Upper lobe of right lung (tissue), 1 donor: ENCODE measurements at regions not wholly inside any gene's neighbourhood (a gene's known extent, or its start where the extent isn't known, plus 50 kb on each side); places are given as distances from the start of the nearest gene placed in this dataset.

Experiments used
- ATAC-seq: fragments of 200-7000 bp; cut with Tn5 transposase; one replicate; pipeline ENCODE4 v1.9.1; 2020; ENCODE audit warnings: mild to moderate bottlenecking, moderate library complexity
- DNase-seq: peaks from one replicate; pipeline ENCODE4 v3.0.0-alpha.2; 2020
- H3K27ac ChIP-seq: fragments of 200-600 bp; one replicate; pipeline ENCODE4 v1.8.0; 2022
- H3K27me3 ChIP-seq: fragments of 200-600 bp; one replicate; pipeline ENCODE4 v1.8.0; 2022; ENCODE audit warnings: mild to moderate bottlenecking
- H3K36me3 ChIP-seq: fragments of 200-600 bp; one replicate; pipeline ENCODE4 v1.8.0; 2022
- H3K4me1 ChIP-seq: fragments of 200-600 bp; one replicate; pipeline ENCODE4 v1.8.0; 2022
- H3K4me3 ChIP-seq: fragments of 200-600 bp; one replicate; pipeline ENCODE4 v1.8.0; 2022; ENCODE audit warnings: mild to moderate bottlenecking
- H3K9me3 ChIP-seq: fragments of 200-600 bp; one replicate; pipeline ENCODE4 v1.8.0; 2022
- intact Hi-C: fragments of 100-400 bp; cut with DNase I; formaldehyde crosslinking; loops from one replicate; pipeline ENCODE4 v1.11.0; 2022
- TF ChIP-seq, protein P1 (sequence below): fragments of 200-600 bp; IDR thresholded peaks from one replicate; pipeline ENCODE4 v1.8.0; 2022; ENCODE audit warnings: antibody characterized with exemption
- donor health status: DM: no; HTN: yes; CAD: no; lungs with severe emphysema.

GRCh38 chr11:24390762-24391161 is 106.1 kb upstream of the LUZP2 start:
- Histone ChIP-seq H3K4me1 (no peaks in the 10 kb centered on the region), H3K27me3 (no peaks in the 10 kb centered on the region), H3K9me3 (no peaks in the 10 kb centered on the region), H3K4me3 (no peak overlapping the region), H3K27ac (no peak overlapping the region), H3K36me3 (no peaks in the 10 kb centered on the region)
- DNase-seq (no peak), ATAC-seq (no peak)
- TF ChIP-seq, protein P1, sequence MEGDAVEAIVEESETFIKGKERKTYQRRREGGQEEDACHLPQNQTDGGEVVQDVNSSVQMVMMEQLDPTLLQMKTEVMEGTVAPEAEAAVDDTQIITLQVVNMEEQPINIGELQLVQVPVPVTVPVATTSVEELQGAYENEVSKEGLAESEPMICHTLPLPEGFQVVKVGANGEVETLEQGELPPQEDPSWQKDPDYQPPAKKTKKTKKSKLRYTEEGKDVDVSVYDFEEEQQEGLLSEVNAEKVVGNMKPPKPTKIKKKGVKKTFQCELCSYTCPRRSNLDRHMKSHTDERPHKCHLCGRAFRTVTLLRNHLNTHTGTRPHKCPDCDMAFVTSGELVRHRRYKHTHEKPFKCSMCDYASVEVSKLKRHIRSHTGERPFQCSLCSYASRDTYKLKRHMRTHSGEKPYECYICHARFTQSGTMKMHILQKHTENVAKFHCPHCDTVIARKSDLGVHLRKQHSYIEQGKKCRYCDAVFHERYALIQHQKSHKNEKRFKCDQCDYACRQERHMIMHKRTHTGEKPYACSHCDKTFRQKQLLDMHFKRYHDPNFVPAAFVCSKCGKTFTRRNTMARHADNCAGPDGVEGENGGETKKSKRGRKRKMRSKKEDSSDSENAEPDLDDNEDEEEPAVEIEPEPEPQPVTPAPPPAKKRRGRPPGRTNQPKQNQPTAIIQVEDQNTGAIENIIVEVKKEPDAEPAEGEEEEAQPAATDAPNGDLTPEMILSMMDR: no peak
- intact Hi-C loops: no loop called here

GRCh38 chr11:24391167-24391566 is 105.7 kb upstream of the LUZP2 start:
- ATAC-seq: peak; percentile 58
- H3K4me3 ChIP-seq: no peak overlapping the region
- H3K36me3 ChIP-seq: no peaks in the 10 kb centered on the region
- intact Hi-C loops: no loop called here
- H3K27me3 ChIP-seq: no peaks in the 10 kb centered on the region
- H3K27ac ChIP-seq: no peak overlapping the region
- H3K9me3 ChIP-seq: no peaks in the 10 kb centered on the region
- DNase-seq: no peak
- no peaks in the 10 kb centered on the region for H3K4me1 ChIP-seq
- TF ChIP-seq, protein P1: no peak

DNA sequence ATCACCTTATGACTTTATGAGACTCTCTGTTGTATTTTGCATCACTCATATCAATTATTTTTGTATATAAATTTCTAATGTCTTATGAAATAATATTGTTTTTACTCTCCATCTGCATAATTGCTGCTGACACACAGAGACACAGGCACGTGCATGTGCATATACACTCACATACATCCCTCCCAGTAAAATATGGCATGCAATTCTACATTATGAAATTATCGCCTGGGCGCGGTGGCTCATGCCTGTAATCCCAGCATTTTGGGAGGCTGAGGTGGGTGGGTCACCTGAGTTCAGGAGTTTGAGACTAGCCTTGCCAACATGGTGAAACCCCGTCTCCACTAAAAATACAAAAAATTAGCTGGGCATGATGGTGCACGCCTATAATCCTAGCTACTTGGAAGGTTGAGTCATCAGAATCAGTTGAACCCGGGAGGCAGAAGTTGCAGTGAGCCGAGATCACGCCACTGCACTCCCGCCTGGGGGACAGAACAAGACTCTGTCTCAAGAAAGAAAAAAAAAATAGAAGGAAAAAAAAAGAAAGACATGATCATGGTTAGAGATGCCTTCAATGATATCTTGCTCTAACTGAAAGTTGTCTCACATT is 96.7 kb upstream of the LUZP2 start:
- DNase-seq (no peak), ATAC-seq (no peak)
- Histone ChIP-seq H3K4me1 (no peaks in the 10 kb centered on the region), H3K4me3 (no peak overlapping the region), H3K27me3 (no peaks in the 10 kb centered on the region), H3K9me3 (no peaks in the 10 kb centered on the region), H3K27ac (no peak overlapping the region), H3K36me3 (no peaks in the 10 kb centered on the region)
- intact Hi-C loops: no loop called here
- TF ChIP-seq, protein P1: no peak

DNA sequence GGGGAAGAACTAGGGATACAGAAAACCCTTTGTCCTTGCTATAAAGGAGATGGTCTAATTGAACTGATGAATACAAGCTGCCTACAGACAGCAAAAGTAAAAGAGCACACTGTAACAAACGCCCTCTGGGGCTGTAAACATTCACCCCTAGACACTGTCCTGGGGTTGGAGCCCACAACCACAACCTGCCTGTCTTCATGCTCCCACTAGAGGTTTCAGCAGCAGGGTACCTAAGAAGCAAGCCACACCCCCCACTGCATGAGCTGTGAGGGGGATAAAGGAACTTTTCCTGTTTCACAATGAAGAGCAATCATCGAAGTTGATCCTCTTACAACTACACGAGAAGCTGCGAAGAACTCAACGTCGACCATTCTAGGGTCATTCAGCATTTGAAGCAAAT is 90.5 kb upstream of the LUZP2 start:
- Histone ChIP-seq H3K4me3 (no peak overlapping the region), H3K9me3 (no peaks in the 10 kb centered on the region), H3K36me3 (no peaks in the 10 kb centered on the region), H3K27me3 (no peaks in the 10 kb centered on the region), H3K4me1 (no peaks in the 10 kb centered on the region), H3K27ac (no peak overlapping the region)
- TF ChIP-seq, protein P1: no peak
- ATAC-seq (no peak), DNase-seq (no peak)
- intact Hi-C loops: no loop called here

- ATAC-seq (no peak), DNase-seq (no peak)
- intact Hi-C loops: no loop called here
- Histone ChIP-seq H3K9me3 (no peaks in the 10 kb centered on the region), H3K27me3 (no peaks in the 10 kb centered on the region), H3K4me3 (no peak overlapping the region), H3K27ac (no peak overlapping the region), H3K4me1 (no peaks in the 10 kb centered on the region), H3K36me3 (no peaks in the 10 kb centered on the region)
- TF ChIP-seq, protein P1: no peak
Observed at GRCh38 chr11:24406980-24407379, 89.9 kb upstream of the LUZP2 start.

GRCh38 chr11:24407733-24408132 is 89.1 kb upstream of the LUZP2 start:
- Histone ChIP-seq H3K4me1 (no peaks in the 10 kb centered on the region), H3K4me3 (no peak overlapping the region), H3K36me3 (no peaks in the 10 kb centered on the region), H3K27me3 (no peaks in the 10 kb centered on the region), H3K27ac (no peak overlapping the region), H3K9me3 (no peaks in the 10 kb centered on the region)
- no peak for DNase-seq
- intact Hi-C loops: no loop called here
- ATAC-seq: no peak
- TF ChIP-seq, protein P1: no peak
